ENCODE measurements at regions not wholly inside any gene's neighbourhood (a gene's known extent, or its start where the extent isn't known, plus 50 kb on each side); places are given as distances from the start of the nearest gene placed in this dataset.

DNA sequence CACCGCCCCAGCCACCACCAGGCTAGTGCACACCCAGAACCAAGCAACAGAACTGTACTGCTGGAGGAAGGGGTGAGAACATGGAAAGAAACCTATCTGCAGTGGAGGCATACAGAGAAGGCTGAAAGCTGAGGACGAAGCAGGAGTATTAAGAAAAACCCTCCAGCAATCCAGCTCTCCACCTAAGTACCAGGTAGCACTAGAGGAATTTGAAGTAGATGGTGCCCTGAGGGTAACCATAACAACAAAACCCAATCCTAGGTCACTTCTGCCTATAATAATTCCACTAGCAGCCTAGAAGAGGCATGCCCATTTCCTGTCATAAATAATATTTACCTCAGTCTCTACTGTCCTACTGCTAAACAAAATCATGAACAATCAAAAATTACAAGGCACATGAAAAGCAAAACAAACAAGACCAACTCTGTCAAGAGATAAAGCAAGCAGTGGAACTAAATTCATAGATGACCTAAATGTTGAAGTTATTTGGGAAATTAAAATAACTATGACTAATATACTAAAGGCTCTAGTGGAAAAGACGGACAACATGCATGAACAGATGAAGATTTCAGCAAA is 51.1 kb downstream of the HYCC1 start:
- no peak for DNase-seq (ENCODE audit: low spot score)

DNA sequence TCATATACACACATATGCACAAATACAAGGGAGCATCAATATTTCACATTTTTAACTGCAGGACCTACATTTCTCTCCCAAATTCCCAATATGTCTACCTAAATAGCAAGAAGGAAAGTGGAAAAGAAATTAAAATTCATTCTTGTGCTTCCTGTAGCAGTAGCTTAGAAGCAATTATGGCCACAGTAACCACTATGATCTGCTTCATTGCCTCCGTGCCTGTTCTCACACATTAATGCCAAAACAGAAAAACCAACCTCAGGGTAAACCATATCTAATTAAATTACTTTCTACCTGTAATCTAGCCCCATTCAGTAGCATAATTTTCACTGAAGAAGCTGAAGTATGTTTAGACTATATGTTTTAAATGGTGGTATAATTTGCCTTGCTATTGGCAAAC is 55.2 kb downstream of the HYCC1 start:
- no peak for DNase-seq (ENCODE audit: low spot score)

DNA sequence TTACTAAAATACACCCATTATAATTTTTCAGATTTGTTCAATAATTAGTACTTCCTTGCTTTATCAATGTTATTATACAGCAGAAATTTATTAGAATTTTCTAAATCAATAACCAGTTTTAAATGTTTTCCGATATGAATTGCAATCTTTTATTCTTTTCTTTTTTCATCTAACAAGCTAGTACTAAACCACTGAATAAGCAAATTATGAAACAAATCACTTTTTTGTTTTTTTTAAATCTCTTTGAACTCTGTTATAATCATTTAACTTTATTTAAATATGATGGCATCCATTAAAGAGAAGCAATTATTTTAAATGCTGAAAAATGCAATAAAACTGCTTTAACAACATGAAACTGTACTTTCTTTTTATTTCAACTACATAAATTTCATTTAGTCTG is 59.7 kb downstream of the HYCC1 start:
- no peak for DNase-seq (ENCODE audit: low spot score)

DNA sequence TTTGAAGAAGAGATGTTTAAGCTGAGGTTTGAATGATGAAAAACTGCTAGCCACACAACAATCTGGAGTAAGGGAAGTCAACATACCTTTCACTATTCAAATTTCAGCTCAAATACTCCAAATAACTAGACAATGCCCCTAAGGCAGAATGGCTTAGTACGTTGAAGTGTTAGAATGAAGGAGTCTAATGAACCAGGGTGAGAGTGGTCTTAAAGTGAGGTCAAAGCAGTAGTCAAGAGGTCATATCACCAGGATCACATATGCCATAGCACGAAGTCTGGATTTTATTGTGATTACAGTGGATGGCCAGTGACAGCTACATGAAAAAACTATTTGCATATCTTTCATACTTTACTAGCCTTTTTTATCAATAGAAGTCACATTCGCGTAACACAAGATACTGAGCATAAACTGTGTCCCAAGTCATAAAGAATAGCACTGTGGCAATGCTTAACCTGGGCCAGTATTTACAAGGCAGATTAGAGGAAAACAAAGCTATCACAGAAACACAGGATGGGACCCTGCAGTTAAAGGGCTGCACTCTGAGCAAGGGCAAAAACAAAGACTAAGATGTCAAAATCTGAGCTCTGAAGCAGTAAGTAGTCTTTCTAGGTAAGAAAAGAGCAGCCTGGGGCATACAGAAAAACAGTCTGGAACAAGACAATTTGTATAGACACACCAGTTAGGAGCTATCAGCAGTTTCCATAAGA is 61.5 kb downstream of the HYCC1 start:
- DNase-seq (ENCODE audit: low spot score) = no peak

DNA sequence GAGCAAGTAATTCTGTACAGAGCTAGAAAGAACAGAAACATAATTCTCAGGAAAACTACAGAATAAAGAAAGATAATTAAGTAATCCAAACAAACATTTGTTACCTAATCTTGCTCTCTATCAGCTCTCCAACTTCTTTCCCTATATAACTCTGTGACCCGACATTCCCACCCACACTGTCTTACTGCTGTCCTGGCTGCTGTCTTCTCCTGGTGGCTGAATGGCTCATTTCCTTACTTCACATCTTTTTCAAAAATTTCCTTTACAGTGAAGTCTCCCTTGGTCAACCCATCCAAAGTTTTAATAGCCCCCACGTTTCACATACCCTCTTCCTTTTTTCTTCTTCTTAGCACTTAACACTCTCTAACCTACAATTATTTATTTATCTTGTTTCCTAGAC is 64.0 kb downstream of the HYCC1 start:
- DNase-seq (ENCODE audit: low spot score) = no peak

DNA sequence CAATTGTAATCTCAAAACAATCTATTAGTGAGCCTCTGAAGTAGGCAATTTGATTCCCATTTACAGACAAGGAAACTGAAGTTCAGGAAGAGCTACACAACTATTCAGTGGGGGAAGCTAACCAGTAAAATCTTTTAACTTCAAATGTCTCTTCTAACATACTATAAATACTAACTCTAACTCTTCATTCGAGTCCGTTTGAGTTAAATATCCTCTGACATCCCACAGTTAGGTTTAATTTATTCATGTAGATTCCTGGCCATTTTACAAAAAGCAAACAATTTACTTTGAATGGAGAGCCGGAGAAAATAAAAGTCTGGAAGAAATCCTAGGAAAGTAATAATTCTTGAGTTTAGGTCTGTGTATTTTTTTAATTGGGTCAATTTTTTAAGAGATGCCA is 64.7 kb downstream of the HYCC1 start:
- no peak for DNase-seq (ENCODE audit: low spot score)

DNA sequence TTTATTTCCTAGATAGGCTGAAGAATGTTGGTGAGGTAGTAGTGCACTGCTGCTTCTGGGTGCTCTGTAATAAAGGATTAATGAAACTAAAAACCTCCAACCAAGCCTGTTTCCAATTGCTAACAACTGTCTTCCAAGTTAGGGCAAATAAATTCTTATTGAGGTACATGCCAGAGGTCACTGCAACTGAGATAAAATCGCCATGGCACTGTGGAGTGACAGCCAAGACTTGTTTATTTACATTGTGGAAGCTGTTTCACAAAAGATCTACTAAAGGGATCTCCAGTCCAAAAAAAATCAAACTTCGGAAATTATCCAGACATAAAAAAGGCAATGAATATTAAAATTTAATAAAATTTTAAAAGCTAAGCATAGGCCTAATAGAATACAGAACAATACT is 65.2 kb downstream of the HYCC1 start:
- no peak for DNase-seq (ENCODE audit: low spot score)

DNA sequence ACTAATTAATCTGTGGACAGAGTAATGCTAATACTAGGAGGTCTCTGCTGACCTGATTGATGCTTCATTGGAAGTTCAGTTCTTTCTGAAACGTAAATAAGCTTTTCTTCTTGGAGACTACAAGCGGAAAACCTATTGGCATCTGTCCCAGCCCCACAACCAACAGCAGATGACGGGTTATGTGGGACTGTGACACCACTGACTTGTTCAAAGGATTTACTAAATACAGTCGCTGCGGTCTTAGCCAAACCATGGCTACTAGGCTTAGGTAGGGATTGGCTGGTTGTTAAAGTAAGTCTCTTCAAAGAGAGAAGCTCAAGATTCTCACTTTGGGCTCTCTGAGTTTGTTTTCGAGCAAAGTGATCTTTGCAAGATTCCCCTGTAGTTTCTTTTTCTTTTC is 68.3 kb downstream of the HYCC1 start:
- DNase-seq (ENCODE audit: low spot score) = no peak

DNA sequence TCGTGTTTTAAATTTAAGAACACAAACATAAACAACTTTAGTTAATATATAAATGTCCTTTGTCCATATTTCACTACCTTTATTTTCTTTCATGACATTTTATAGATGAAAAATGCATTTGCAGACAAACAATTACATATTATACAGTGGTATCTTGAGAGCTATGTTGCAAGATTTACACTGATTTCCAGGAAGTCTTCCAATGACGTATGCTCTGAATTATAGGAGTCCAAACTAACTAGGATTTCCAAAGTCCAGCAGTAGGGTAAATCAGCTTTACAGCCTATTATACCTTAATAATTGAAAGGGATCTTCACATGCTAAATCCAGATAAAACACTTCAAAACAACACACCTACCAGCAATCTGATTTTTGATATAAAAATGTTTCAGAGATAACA is 69.4 kb downstream of the HYCC1 start:
- DNase-seq (ENCODE audit: low spot score) = no peak

DNA sequence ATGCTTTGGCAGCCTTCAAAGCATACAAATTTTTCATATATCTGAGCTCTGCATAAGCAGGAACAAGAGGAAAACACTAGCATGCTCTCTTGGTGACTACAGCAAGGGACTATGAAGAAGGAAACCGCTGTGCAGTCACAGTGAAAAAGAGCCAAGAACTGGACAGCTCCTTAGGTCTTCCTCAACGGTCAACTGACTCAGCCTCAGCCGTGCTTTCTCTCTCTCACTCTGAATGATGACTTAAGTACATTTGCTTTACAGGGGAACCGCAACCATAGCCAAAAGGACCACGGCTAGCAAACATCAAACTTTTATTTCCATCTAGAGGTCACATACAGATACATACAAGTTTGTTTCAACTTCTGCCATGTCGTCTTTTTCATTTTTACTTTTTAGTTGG is 69.9 kb downstream of the HYCC1 start:
- DNase-seq (ENCODE audit: low spot score) = no peak

DNA sequence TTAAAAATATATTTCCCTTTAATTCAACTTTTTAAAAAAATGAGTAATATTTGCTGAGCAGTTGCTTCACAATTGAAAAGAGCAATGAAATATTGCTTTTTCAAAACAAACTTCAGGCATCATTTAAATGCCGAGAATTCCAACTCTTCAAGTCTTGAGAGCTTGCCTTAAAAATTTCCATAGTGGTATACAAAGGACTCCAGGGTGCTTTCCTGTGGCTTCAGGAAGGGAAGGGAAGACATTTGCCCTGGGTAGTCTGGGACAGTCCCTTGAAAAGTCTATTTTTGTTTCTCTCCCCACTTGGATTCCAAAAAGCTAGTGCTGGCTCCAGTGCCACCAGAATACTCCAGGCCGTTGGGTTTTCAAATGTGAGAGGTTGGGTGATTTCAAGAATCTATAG is 71.7 kb downstream of the HYCC1 start:
- no peak for DNase-seq (ENCODE audit: low spot score)

DNA sequence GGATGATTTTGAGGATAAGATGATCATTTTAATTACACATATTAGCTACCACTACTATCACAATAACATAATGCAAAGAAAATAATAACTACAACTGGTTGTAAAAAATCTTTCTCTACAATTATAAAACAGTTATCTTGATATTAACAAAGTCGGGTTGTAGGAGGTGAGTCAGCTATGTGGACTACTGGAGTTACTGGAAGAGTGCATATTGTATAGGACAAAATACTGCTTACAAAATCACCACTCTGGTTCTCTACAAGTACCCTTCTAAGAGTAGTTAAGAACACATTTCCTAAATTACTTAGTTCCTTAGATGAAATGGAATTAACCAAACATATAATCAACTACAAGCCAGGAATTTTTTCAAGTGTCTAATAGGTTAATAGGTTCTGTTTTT is 74.1 kb downstream of the HYCC1 start:
- no peak for DNase-seq (ENCODE audit: low spot score)

DNA sequence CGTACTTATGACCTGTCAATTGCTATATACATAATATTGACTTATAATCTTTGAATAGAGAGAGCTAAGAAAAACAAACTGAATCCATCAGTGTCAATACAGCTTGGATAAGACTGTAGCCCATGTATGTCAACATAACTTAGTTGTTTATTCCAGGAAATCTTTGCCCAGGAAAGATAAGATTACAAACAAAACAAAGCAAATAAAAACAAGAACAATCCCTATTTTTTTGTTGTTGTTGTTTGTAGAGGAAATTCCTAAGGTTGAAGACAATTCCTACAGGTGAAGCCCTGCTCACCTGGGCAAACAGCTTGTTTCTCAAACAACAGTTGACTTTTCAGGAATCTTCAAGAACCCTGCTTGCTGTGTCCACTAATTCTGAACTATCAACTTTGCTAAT is 76.0 kb downstream of the HYCC1 start:
- no peak for DNase-seq (ENCODE audit: low spot score)

DNA sequence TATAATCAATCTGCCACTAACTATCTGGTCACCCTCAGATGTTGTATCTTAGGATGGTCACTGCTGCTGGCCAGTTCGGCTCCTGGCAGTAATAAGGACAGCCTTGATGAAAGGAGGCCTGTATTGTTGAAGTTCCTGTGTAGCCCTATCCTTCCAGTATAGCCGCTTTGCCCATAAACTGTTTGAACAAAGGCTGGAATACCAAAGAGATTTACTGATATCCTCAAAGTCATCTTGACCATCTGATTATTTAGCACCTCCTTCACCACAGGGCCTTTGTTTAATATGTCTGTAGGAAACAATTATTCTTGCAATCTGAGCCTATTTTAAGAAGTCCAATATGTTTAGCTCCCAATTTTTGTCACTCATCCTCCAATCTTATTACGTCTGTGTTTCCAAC is 77.7 kb downstream of the HYCC1 start:
- no peak for DNase-seq (ENCODE audit: low spot score)

DNA sequence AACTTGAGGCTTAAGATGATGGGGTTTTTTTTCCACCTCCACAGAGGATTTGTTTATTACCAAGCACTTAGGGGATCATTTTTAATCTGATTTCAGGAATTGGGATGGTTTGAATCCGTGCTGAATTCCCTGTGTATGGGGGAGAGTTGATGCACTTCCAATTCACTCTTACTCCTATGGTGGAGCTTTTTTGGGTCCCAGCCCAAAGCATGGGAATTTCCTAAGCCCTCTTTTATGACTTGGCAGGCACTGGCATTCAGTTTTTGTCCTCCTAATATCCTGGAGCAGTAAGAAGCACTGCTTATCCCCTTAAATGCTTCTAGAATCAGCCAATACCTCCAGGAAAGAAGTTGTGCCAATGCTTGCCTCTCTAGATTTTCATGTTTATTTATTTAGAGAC is 78.7 kb downstream of the HYCC1 start:
- DNase-seq (ENCODE audit: low spot score) = no peak

DNA sequence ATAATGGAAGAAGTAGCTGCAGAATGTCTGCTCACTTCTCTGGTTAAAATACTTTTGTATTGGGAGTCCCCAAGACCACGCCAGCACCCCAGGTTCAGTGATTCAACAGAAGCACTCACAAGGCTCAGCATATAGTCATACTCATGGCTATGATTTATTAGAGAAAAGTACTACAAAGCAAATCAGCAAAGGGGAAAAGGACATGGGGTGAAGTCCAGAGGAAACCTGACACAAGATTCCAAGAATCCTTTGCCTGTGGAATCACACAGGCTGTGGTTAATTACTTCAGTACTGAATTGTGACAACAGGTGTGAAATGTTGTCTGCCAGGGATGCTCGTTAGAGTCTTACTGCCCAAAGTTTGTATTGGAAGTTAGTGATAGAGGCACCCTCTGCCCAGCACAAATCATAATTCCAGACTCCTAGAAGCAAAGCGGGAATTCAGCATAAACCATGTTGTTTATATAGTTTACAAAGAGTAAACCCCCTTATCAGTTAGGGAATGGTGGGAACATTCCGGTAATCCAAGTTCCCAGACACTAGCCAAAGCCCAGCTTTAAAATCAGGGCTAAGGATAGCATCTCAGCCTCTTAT is 79.4 kb downstream of the HYCC1 start:
- no peak for DNase-seq (ENCODE audit: low spot score)

DNA sequence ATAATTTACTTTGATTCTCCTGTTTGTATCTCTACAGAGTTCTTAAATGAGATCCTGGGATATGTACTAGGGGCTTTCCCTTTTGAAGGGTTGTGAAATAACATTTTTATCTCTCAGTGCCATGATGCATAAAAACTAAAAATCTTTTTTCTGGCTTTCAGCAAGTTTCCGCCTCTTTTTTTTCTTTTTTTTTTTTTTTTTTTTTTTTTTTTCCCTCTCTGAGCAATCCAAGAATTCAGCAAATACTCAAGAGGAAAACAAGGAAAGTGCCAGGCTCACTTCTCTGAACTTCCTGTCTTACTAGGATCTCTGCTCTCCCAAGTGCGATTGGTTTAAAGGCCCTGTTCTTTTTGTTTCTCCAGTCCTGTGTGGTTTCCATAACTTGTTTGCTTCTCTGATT is 79.9 kb downstream of the HYCC1 start:
- no peak for DNase-seq (ENCODE audit: low spot score)

DNA sequence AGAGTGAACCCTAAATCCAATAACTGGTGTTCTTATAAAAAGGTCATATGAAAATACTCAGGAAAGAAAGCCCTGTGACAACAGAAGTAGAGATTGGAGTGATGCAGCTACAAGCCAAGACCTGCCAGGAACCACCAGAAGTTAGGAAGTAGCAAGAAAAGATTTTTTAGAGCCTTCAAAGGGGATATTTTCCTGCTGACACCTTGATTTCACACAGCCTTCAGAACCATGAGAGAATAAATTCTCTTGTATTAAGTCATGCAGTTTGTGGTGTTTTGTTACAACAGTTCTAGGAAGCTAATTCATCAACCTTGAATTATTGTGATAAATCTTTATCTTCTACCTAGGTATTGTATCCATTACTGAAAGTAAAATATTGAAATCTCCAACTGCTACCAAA is 81.0 kb downstream of the HYCC1 start:
- DNase-seq (ENCODE audit: low spot score) = no peak

DNA sequence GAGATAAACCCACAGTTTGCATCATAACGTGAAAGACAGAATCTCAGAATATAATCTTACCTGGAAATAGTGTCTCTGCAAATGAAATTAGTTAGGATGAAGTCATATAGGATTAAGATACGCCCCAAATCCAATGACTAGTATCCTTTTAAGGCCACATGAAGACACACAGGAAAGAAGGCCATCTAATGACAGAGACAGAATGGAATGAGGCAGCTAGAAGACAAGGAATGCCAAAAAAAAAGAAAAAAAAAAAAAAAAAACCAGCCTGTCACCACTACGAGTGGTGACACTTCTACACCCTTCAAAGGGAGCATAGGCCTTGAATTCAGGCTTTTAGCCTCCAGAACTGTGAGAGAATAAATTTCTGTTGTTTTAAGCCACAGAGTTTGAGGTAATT is 82.9 kb downstream of the HYCC1 start:
- no peak for DNase-seq (ENCODE audit: low spot score)

DNA sequence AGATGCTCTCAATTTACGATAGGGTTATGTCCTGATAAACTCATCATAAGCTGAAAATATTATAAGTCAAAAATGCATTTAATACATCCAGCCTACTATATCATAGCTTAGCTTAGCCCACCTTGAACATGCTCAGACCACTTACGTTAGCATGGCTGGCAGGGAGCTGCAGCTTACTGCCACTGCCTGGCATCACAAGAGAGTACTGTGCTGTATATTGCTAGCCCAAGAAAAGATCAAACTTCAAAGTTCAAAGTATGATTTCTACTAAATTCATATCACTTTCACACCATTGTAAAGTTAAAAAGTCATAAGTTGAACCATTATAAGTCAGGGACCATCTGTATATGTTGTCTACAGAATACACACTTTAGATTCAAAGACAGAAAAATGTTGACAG is 91.6 kb downstream of the HYCC1 start:
- DNase-seq (ENCODE audit: low spot score) = no peak

DNA sequence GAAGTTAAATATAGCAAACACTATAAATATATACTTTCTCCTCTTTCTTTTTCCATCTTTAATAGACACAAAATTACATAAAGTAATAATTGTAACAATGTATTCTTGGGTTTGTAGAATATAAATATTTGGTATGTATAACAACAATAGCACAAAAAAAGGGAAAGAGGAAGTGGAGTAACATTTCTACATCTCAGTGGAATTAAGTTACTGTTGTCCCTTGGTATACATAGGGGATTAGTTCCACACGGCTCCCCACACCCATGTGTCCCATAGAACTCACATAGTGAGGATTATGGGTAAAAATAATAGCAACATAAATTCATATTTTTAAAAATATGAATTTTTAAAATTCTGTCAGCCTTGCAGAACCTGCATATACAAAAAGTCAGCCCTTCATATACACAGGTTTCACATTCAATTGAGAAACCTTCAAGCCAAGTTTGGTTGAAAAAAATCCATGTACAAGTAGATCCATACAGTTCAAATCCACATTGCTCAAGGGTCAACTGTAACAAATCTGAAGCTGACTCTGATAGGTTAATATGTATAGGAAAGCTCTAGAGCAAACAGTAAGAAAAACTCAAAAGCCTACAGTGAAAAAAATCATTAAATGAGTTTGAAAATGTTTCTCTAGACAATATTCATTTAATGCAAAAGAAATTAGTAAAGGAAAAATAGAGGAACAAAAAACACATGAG is 92.4 kb downstream of the HYCC1 start:
- no peak for DNase-seq (ENCODE audit: low spot score)

DNA sequence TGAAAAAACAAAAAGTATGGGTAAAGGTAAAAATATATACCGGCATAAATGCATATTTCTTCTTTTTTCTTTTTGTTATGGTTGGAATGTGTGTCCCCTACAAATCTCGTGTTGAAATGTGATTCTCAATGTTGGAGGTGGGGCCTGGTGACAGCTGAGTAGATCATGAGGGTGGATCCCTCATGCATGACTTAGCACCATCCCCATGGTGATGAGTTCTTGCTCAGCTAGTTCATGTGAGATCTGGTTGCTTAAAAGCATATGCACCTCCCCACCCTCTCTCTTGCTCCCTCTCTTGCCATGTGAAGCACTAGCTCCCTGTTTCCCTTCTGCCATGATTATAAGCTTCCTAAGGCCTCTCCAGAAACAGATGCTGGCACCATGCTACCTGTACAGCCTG is 93.3 kb downstream of the HYCC1 start:
- no peak for DNase-seq (ENCODE audit: low spot score)

DNA sequence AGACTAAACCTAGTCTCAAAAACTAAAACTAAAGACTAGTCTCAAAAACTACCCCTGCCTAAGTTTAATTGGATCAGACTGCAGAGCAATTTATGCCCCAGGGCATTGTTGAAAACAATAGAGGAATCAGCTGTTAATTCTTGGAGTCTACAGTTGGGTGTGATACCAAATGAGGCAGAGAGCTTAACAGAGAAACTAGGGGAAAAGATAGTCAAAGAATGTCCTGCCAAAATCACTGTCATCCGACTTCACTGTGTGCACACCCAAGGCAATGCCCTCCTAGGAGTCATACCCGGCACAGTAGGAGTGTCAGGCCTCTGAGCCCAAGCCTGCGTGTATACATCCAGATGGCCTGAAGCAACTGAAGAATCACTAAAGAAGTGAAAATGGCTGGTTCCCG is 90.5 kb upstream of the TOMM7 start:
- DNase-seq (ENCODE audit: low spot score) = no peak
